Caco-2 (cell line): ENCODE measurements at regions not wholly inside any gene's neighbourhood (a gene's known extent, or its start where the extent isn't known, plus 50 kb on each side); places are given as distances from the start of the nearest gene placed in this dataset.

ENCODE experiments used
- BruUV-seq: library from RNA; stranded (reverse); fragments of 400-500 nt; replicated peaks from 2 replicates; lab custom pipeline; 2021; lab: Mats Ljungman, UMichigan
- CTCF ChIA-PET: fragments of 300-600 bp; sonication (Branson Sonifier 250); formaldehyde crosslinking; loops from one replicate; lab custom pipeline; 2022; ENCODE audit warnings: antibody characterized with exemption; lab: Charles Lee
- POLR2A ChIA-PET: fragments of 300-600 bp; sonication (Branson Sonifier 250); formaldehyde crosslinking; loops from one replicate; lab custom pipeline; 2022; ENCODE audit warnings: antibody characterized with exemption; lab: Charles Lee
- DNase-seq, 2 experiments: peaks; one replicate each; pipeline versions ENCODE4 v3.0.0 to v3.0.0-alpha.2; 2020 to 2022
- H3K27me3 ChIP-seq: replicated peaks from 2 replicates; pipeline ENCODE4 v1.6.0; 2011; ENCODE audit warnings: low read length; ENCODE audit not compliant: control insufficient read depth, insufficient read depth
- H3K36me3 ChIP-seq: 2 replicates; pipeline ENCODE4 v1.5.1; 2011; ENCODE audit warnings: low read length; ENCODE audit not compliant: control insufficient read depth, insufficient read depth
- H3K4me1 ChIP-seq: fragments of 250-450 bp; sonication (Bioruptor Pico); 2 replicates; pipeline ENCODE4 v1.5.1; 2020; ENCODE audit warnings: mild to moderate bottlenecking
- H3K4me3 ChIP-seq: 2 replicates; pipeline ENCODE4 v1.5.1; 2011; ENCODE audit warnings: low read depth, mild to moderate bottlenecking, control low read depth, low read length
- H3K9me3 ChIP-seq: fragments of 250-450 bp; sonication (Bioruptor Pico); 2 replicates; pipeline ENCODE4 v1.5.1; 2020; ENCODE audit warnings: mild to moderate bottlenecking, moderate library complexity
- H3K27ac Mint-ChIP-seq: one replicate; pipeline ENCODE4 v1.8.0; 2022; ENCODE audit warnings: mixed read lengths; ENCODE audit not compliant: unreplicated experiment
- H3K27me3 Mint-ChIP-seq: one replicate; pipeline ENCODE4 v1.8.0; 2022; ENCODE audit warnings: mixed read lengths; ENCODE audit not compliant: insufficient read depth, unreplicated experiment
- H3K36me3 Mint-ChIP-seq: one replicate; pipeline ENCODE4 v1.8.0; 2022; ENCODE audit warnings: mild to moderate bottlenecking, mixed read lengths; ENCODE audit not compliant: insufficient read depth, unreplicated experiment
- H3K4me1 Mint-ChIP-seq: one replicate; pipeline ENCODE4 v1.8.0; 2022; ENCODE audit warnings: low read depth, mixed read lengths; ENCODE audit not compliant: unreplicated experiment
- H3K4me3 Mint-ChIP-seq: one replicate; pipeline ENCODE4 v1.8.0; 2022; ENCODE audit warnings: mild to moderate bottlenecking, moderate library complexity, mixed read lengths; ENCODE audit not compliant: unreplicated experiment
- H3K9me3 Mint-ChIP-seq: one replicate; pipeline ENCODE4 v1.8.0; 2022; ENCODE audit warnings: mixed read lengths; ENCODE audit not compliant: unreplicated experiment
- CTCF ChIP-seq, 2 experiments: fragments of 200-600 bp in 1 of 2; IDR thresholded peaks; 1 replicate in 1 of 2; 2 replicates in 1 of 2; pipeline versions ENCODE4 v1.5.1 to v1.8.0; 2011 to 2022; ENCODE audit warnings: antibody characterized with exemption in 1 of 2, control low read depth in 1 of 2, inconsistent platforms in 1 of 2, low read depth in 1 of 2, low read length in 1 of 2, mild to moderate bottlenecking in 1 of 2, moderate library complexity in 1 of 2; ENCODE audit not compliant: insufficient read depth in 1 of 2, severe bottlenecking in 1 of 2, unreplicated experiment in 1 of 2
- intact Hi-C: fragments of 100-400 bp; cut with micrococcal nuclease; formaldehyde crosslinking; loops from one replicate; pipeline ENCODE4 v1.10.0; 2022; ENCODE audit not compliant: unreplicated experiment

GRCh38 chr6:42503894-42504293, 52.2 kb upstream of the TRERF1 start:
- Mint-ChIP-seq H3K36me3 (no peaks in the 10 kb centered on the region), H3K9me3 (no peaks in the 10 kb centered on the region), H3K4me3 (no peak overlapping the region), H3K27ac (no peak overlapping the region), H3K27me3 (peaks cover 9% of the 10 kb centered on the region), H3K4me1 (peaks cover under 1% of the 10 kb centered on the region)
- no peak for DNase-seq
- CTCF ChIA-PET = no interaction called here
- intact Hi-C loops = no loop called here
- no peak for TF ChIP-seq CTCF (IDR thresholded peaks at IDR 0.05; ENCODE audit: insufficient read depth in 1 of 2, low read depth in 1 of 2, low read length in 1 of 2, severe bottlenecking in 1 of 2, unreplicated experiment in 1 of 2)
- Histone ChIP-seq H3K9me3 (no peaks in the 10 kb centered on the region), H3K36me3 (no peaks in the 10 kb centered on the region), H3K4me3 (no peak overlapping the region), H3K4me1 (no peaks in the 10 kb centered on the region), H3K27me3 (no peaks in the 10 kb centered on the region)
- BruUV-seq = no TSS peak
- POLR2A ChIA-PET = no interaction called here

- peaks cover 9% of the 10 kb centered on the region for H3K27me3 Mint-ChIP-seq
- H3K27ac Mint-ChIP-seq = no peak overlapping the region
- Histone ChIP-seq H3K36me3 (no peaks in the 10 kb centered on the region), H3K9me3 (no peaks in the 10 kb centered on the region), H3K4me1 (no peaks in the 10 kb centered on the region), H3K27me3 (no peaks in the 10 kb centered on the region), H3K4me3 (no peak overlapping the region)
- H3K9me3 Mint-ChIP-seq = peaks cover 9% of the 10 kb centered on the region
- DNase-seq = no peak
- CTCF ChIA-PET = no interaction called here
- POLR2A ChIA-PET = no interaction called here
- peaks cover 5% of the 10 kb centered on the region for H3K4me1 Mint-ChIP-seq
- H3K4me3 Mint-ChIP-seq = no peak overlapping the region
- no peak for TF ChIP-seq CTCF (IDR thresholded peaks at IDR 0.05; ENCODE audit: insufficient read depth in 1 of 2, low read depth in 1 of 2, low read length in 1 of 2, severe bottlenecking in 1 of 2, unreplicated experiment in 1 of 2)
- H3K36me3 Mint-ChIP-seq = no peaks in the 10 kb centered on the region
- BruUV-seq = no TSS peak
- intact Hi-C loops = no loop called here
These were observed 51.3 kb upstream of the TRERF1 start for GRCh38 chr6:42502990-42503389.

GRCh38 chr6:42502127-42502526, 50.4 kb upstream of the TRERF1 start:
- H3K9me3 ChIP-seq = no peaks in the 10 kb centered on the region
- DNase-seq = no peak
- H3K27me3 ChIP-seq = no peaks in the 10 kb centered on the region
- Mint-ChIP-seq H3K4me1 (peaks cover 5% of the 10 kb centered on the region), H3K4me3 (no peak overlapping the region), H3K27me3 (peaks cover 9% of the 10 kb centered on the region), H3K9me3 (peaks cover 11% of the 10 kb centered on the region), H3K36me3 (no peaks in the 10 kb centered on the region), H3K27ac (no peak overlapping the region)
- no peaks in the 10 kb centered on the region for H3K36me3 ChIP-seq
- POLR2A ChIA-PET = no interaction called here
- no peak for TF ChIP-seq CTCF (IDR thresholded peaks at IDR 0.05; ENCODE audit: insufficient read depth in 1 of 2, low read depth in 1 of 2, low read length in 1 of 2, severe bottlenecking in 1 of 2, unreplicated experiment in 1 of 2)
- intact Hi-C loops = no loop called here
- no TSS peak for BruUV-seq
- H3K4me1 ChIP-seq = no peaks in the 10 kb centered on the region
- CTCF ChIA-PET = no interaction called here
- H3K4me3 ChIP-seq = no peak overlapping the region
